Esophagus squamous epithelium (tissue), 5 donors: ENCODE measurements at regions not wholly inside any gene's neighbourhood (a gene's known extent, or its start where the extent isn't known, plus 50 kb on each side); places are given as distances from the start of the nearest gene placed in this dataset.

Experiments used
- DNase-seq: peaks from one replicate; lab custom pipeline; 2025; lab: John Stamatoyannopoulos, UW
- H3K27ac ChIP-seq, 4 donors: fragments of 200-600 bp; sonication (generic); one replicate each; pipeline ENCODE4 v1.5.1; 2016 to 2019; ENCODE audit warnings: mild to moderate bottlenecking in 1 of 4
- H3K27me3 ChIP-seq, 4 donors: fragments of 200-600 bp; sonication (generic); 1 replicate in 3 of 4; 2 replicates in 1 of 4; pipeline versions ENCODE4 v1.5.1 to v1.6.0; 2017 to 2021; ENCODE audit warnings: antibody characterized with exemption in 1 of 4
- H3K36me3 ChIP-seq, 3 donors: fragments of 200-600 bp; sonication (generic); one replicate each; pipeline ENCODE4 v1.5.1; 2016 to 2019
- H3K4me1 ChIP-seq, 3 donors: fragments of 200-600 bp; sonication (generic); one replicate each; pipeline ENCODE4 v1.5.1; 2017 to 2019
- H3K4me3 ChIP-seq, 4 donors: fragments of 200-600 bp; sonication (generic); 1 replicate in 3 of 4; 2 replicates in 1 of 4; pipeline ENCODE4 v1.5.1; 2016 to 2019; ENCODE audit warnings: mild to moderate bottlenecking in 2 of 4, moderate library complexity in 1 of 4
- H3K9me3 ChIP-seq, 3 donors: fragments of 200-600 bp; sonication (generic); one replicate each; pipeline ENCODE4 v1.5.1; 2016 to 2019
- CTCF ChIP-seq, 6 experiments: fragments of 450-650 bp in 4 of 6; fragments of 200-600 bp in 2 of 6; sonication (generic) in 2 of 6; IDR thresholded peaks; one replicate each; pipeline ENCODE4 v1.5.1; 2016 to 2019; ENCODE audit warnings: antibody characterized with exemption in 6 of 6, mild to moderate bottlenecking in 4 of 6, moderate library complexity in 4 of 6
- POLR2A ChIP-seq, 4 donors: fragments of 450-650 bp; IDR thresholded peaks; one replicate each; pipeline ENCODE4 v1.6.1; 2017; ENCODE audit warnings: antibody characterized with exemption in 4 of 4, mild to moderate bottlenecking in 4 of 4, moderate library complexity in 3 of 4
- WGBS, 2 donors: methylation state at CpG; one replicate each; pipeline ENCODE4 v1.1.5; 2018; 5-methylcytosine and 5-hydroxymethylcytosine counted together
- intact Hi-C: fragments of 100-400 bp; cut with DNase I; formaldehyde crosslinking; loops from one replicate; pipeline ENCODE4 v1.15.0; 2022
- donor health status: DM: yes; HTN: yes; CAD: no.

- Histone ChIP-seq H3K36me3 (no peaks in the 10 kb centered on the region), H3K9me3 (no peaks in the 10 kb centered on the region), H3K27me3 (peaks cover 0 to 38% (median 0%) of the 10 kb centered on the region in 4 donors), H3K4me1 (no peaks in the 10 kb centered on the region), H3K4me3 (no peak overlapping the region), H3K27ac (no peak overlapping the region)
- no peak for DNase-seq
- 37 to 43% methylated on average over 11 of the region's 11 CpGs for WGBS, 2 donors
- no peak for TF ChIP-seq POLR2A (IDR thresholded peaks at IDR 0.05)
- intact Hi-C loops = no loop called here
Measured at GRCh38 chr20:21020659-21021471, 85.3 kb downstream of the LINC00237 start.

- no peak overlapping the region for H3K27ac ChIP-seq
- no peak for TF ChIP-seq CTCF (IDR thresholded peaks at IDR 0.05)
- TF ChIP-seq POLR2A (IDR thresholded peaks at IDR 0.05) = no peak
- H3K9me3 ChIP-seq = no peaks in the 10 kb centered on the region
- H3K4me3 ChIP-seq = no peak overlapping the region
- WGBS, 2 donors = 14 to 34% methylated on average over 13 to 31 of the region's 42 CpGs
- H3K4me1 ChIP-seq = no peaks in the 10 kb centered on the region
- H3K36me3 ChIP-seq = no peaks in the 10 kb centered on the region
- H3K27me3 ChIP-seq = peaks cover 0 to 38% (median 0%) of the 10 kb centered on the region in 4 donors
- intact Hi-C loops = no loop called here
- no peak for DNase-seq
Measured at GRCh38 chr20:21019814-21020658, 86.1 kb downstream of the LINC00237 start.

- Histone ChIP-seq H3K36me3 (no peaks in the 10 kb centered on the region), H3K4me1 (no peaks in the 10 kb centered on the region), H3K9me3 (no peaks in the 10 kb centered on the region), H3K27me3 (peaks cover 0 to 38% (median 0%) of the 10 kb centered on the region in 4 donors), H3K27ac (no peak overlapping the region), H3K4me3 (no peak overlapping the region)
- 66 to 79% methylated on average over 10 of the region's 10 CpGs for WGBS, 2 donors
- DNase-seq = no peak
- intact Hi-C loops = no loop called here
- TF ChIP-seq CTCF (IDR thresholded peaks at IDR 0.05) (no peak), POLR2A (IDR thresholded peaks at IDR 0.05) (no peak)
Measured at GRCh38 chr20:21019468-21019813, 86.7 kb downstream of the LINC00237 start.

GRCh38 chr20:21018576-21018975 is 87.6 kb downstream of the LINC00237 start:
- TF ChIP-seq POLR2A (IDR thresholded peaks at IDR 0.05) (no peak), CTCF (IDR thresholded peaks at IDR 0.05) (no peak)
- 77 to 81% methylated on average over 4 of the region's 4 CpGs for WGBS, 2 donors
- Histone ChIP-seq H3K27ac (no peak overlapping the region), H3K36me3 (no peaks in the 10 kb centered on the region), H3K9me3 (no peaks in the 10 kb centered on the region), H3K4me1 (no peaks in the 10 kb centered on the region), H3K4me3 (no peak overlapping the region), H3K27me3 (peaks cover 0 to 38% (median 0%) of the 10 kb centered on the region in 4 donors)
- intact Hi-C loops = no loop called here
- no peak for DNase-seq

- WGBS, 2 donors = 48 to 65% methylated on average over 10 to 11 of the region's 11 CpGs
- no peak overlapping the region for H3K4me3 ChIP-seq
- no peaks in the 10 kb centered on the region for H3K9me3 ChIP-seq
- intact Hi-C loops = no loop called here
- H3K27me3 ChIP-seq = peaks cover 0 to 38% (median 0%) of the 10 kb centered on the region in 4 donors
- no peak overlapping the region for H3K27ac ChIP-seq
- no peaks in the 10 kb centered on the region for H3K4me1 ChIP-seq
- no peak for TF ChIP-seq CTCF (IDR thresholded peaks at IDR 0.05)
- TF ChIP-seq POLR2A (IDR thresholded peaks at IDR 0.05) = no peak
- H3K36me3 ChIP-seq = no peaks in the 10 kb centered on the region
- DNase-seq = no peak
Measured at GRCh38 chr20:21017528-21018085, 88.6 kb downstream of the LINC00237 start.
